ENCODE measurements at regions not wholly inside any gene's neighbourhood (a gene's known extent, or its start where the extent isn't known, plus 50 kb on each side); places are given as distances from the start of the nearest gene placed in this dataset.

GRCh38 chr1:199101139-199101538 is 462.3 kb downstream of the PTPRC start:
- Mint-ChIP-seq H3K4me1 (no peaks in the 10 kb centered on the region), H3K4me3 (no peak overlapping the region), H3K36me3 (ENCODE audit: low read depth) (no peaks in the 10 kb centered on the region), H3K9me3 (peaks cover 38% of the 10 kb centered on the region), H3K27ac (no peak overlapping the region), H3K27me3 (ENCODE audit: low read depth) (no peaks in the 10 kb centered on the region)
- TF ChIP-seq CTCF (IDR thresholded peaks at IDR 0.05; ENCODE audit: unreplicated experiment in 3 of 3) = no peak

GRCh38 chr1:199101635-199102034 is 462.8 kb downstream of the PTPRC start:
- no peaks in the 10 kb centered on the region for H3K36me3 Mint-ChIP-seq (ENCODE audit: low read depth)
- no peaks in the 10 kb centered on the region for H3K27me3 Mint-ChIP-seq (ENCODE audit: low read depth)
- no peak overlapping the region for H3K4me3 Mint-ChIP-seq
- no peak overlapping the region for H3K27ac Mint-ChIP-seq
- H3K4me1 Mint-ChIP-seq = no peaks in the 10 kb centered on the region
- TF ChIP-seq CTCF (IDR thresholded peaks at IDR 0.05; ENCODE audit: unreplicated experiment in 3 of 3) = no peak
- peaks cover 37% of the 10 kb centered on the region for H3K9me3 Mint-ChIP-seq

- Mint-ChIP-seq H3K36me3 (ENCODE audit: low read depth) (peaks cover under 1% of the 10 kb centered on the region), H3K4me3 (no peak overlapping the region), H3K27me3 (ENCODE audit: low read depth) (no peaks in the 10 kb centered on the region), H3K9me3 (peaks cover 42% of the 10 kb centered on the region), H3K4me1 (no peaks in the 10 kb centered on the region), H3K27ac (no peak overlapping the region)
- TF ChIP-seq CTCF (IDR thresholded peaks at IDR 0.05; ENCODE audit: unreplicated experiment in 3 of 3) = no peak
Measured at GRCh38 chr1:199102239-199102638, 463.4 kb downstream of the PTPRC start.

GRCh38 chr1:199109160-199109559 is 470.3 kb downstream of the PTPRC start:
- Mint-ChIP-seq H3K4me1 (no peaks in the 10 kb centered on the region), H3K27ac (no peak overlapping the region), H3K9me3 (peaks cover 37% of the 10 kb centered on the region), H3K27me3 (ENCODE audit: low read depth) (no peaks in the 10 kb centered on the region), H3K36me3 (ENCODE audit: low read depth) (peaks cover 4% of the 10 kb centered on the region), H3K4me3 (no peak overlapping the region)
- TF ChIP-seq CTCF (IDR thresholded peaks at IDR 0.05; ENCODE audit: unreplicated experiment in 3 of 3) = no peak

GRCh38 chr1:199112365-199112764 is 473.5 kb downstream of the PTPRC start:
- Mint-ChIP-seq H3K4me1 (no peaks in the 10 kb centered on the region), H3K36me3 (ENCODE audit: low read depth) (peaks cover 2% of the 10 kb centered on the region), H3K9me3 (peaks cover 13% of the 10 kb centered on the region), H3K27me3 (ENCODE audit: low read depth) (no peaks in the 10 kb centered on the region), H3K4me3 (no peak overlapping the region), H3K27ac (no peak overlapping the region)
- no peak for TF ChIP-seq CTCF (IDR thresholded peaks at IDR 0.05; ENCODE audit: unreplicated experiment in 3 of 3)

GRCh38 chr1:199113265-199113869 is 474.5 kb downstream of the PTPRC start:
- H3K36me3 Mint-ChIP-seq (ENCODE audit: low read depth) = no peaks in the 10 kb centered on the region
- H3K4me3 Mint-ChIP-seq = no peak overlapping the region
- peaks cover 9% of the 10 kb centered on the region for H3K9me3 Mint-ChIP-seq
- peak; percentile 37 to 47 (median 43) for TF ChIP-seq CTCF (IDR thresholded peaks at IDR 0.05; ENCODE audit: unreplicated experiment in 3 of 3)
- H3K4me1 Mint-ChIP-seq = no peaks in the 10 kb centered on the region
- H3K27ac Mint-ChIP-seq = no peak overlapping the region
- H3K27me3 Mint-ChIP-seq (ENCODE audit: low read depth) = no peaks in the 10 kb centered on the region
